ENCODE measurements at regions not wholly inside any gene's neighbourhood (a gene's known extent, or its start where the extent isn't known, plus 50 kb on each side); places are given as distances from the start of the nearest gene placed in this dataset.

- no peak for TF ChIP-seq CTCF (IDR thresholded peaks at IDR 0.05)
- no peak for TF ChIP-seq POLR2A (IDR thresholded peaks at IDR 0.05)
Measured at GRCh38 chr4:145316897-145317574, 136.6 kb upstream of the OTUD4 start.

Measured in body of pancreas (tissue), 4 donors.